Loucy (cell line): ENCODE measurements at regions not wholly inside any gene's neighbourhood (a gene's known extent, or its start where the extent isn't known, plus 50 kb on each side); places are given as distances from the start of the nearest gene placed in this dataset.

Source experiments
- H2AFZ ChIP-seq: fragments of 200-600 bp; sonication (generic); 2 replicates; pipeline ENCODE4 v1.6.0; 2016; ENCODE audit warnings: antibody characterized with exemption, mild to moderate bottlenecking, low read length, moderate library complexity
- H3F3A ChIP-seq: fragments of 200-600 bp; 2 replicates; pipeline ENCODE4 v1.6.0; 2016; ENCODE audit warnings: antibody characterized with exemption, low read depth, mild to moderate bottlenecking
- H3K27me3 ChIP-seq: fragments of 200-600 bp; sonication (generic); 2 replicates; pipeline ENCODE4 v1.6.1; 2014; ENCODE audit warnings: low read length, mild to moderate bottlenecking; ENCODE audit not compliant: insufficient read depth, poor library complexity, severe bottlenecking
- H3K36me3 ChIP-seq: fragments of 200-600 bp; sonication (generic); 2 replicates; pipeline ENCODE4 v1.6.1; 2016; ENCODE audit warnings: low read length; ENCODE audit not compliant: insufficient read depth
- H3K4me1 ChIP-seq: fragments of 200-600 bp; sonication (generic); 2 replicates; pipeline ENCODE4 v1.5.1; 2014; ENCODE audit warnings: low read length, mild to moderate bottlenecking; ENCODE audit not compliant: insufficient read depth, poor library complexity, severe bottlenecking
- H3K4me2 ChIP-seq: fragments of 200-600 bp; sonication (generic); 2 replicates; pipeline ENCODE4 v1.6.0; 2014; ENCODE audit warnings: antibody characterized with exemption, low read length, low read depth, mild to moderate bottlenecking; ENCODE audit not compliant: poor library complexity, severe bottlenecking
- H3K4me3 ChIP-seq: fragments of 200-600 bp; sonication (generic); 2 replicates; pipeline ENCODE4 v1.5.1; 2014; ENCODE audit warnings: low read length, mild to moderate bottlenecking, mixed read lengths; ENCODE audit not compliant: poor library complexity, severe bottlenecking
- H3K79me2 ChIP-seq: fragments of 200-600 bp; sonication (generic); 2 replicates; pipeline ENCODE4 v1.6.1; 2014; ENCODE audit warnings: low read length; ENCODE audit not compliant: insufficient read depth
- H3K9ac ChIP-seq: fragments of 200-600 bp; sonication (generic); 2 replicates; pipeline ENCODE4 v1.6.0; 2014; ENCODE audit warnings: mild to moderate bottlenecking, low read depth, low read length, moderate library complexity; ENCODE audit not compliant: poor library complexity, severe bottlenecking
- H3K9me2 ChIP-seq: fragments of 200-600 bp; sonication (generic); replicated peaks from 2 replicates; pipeline ENCODE4 v1.6.1; 2016; ENCODE audit warnings: low read depth, low read length, mixed read lengths
- H3K9me3 ChIP-seq: fragments of 200-600 bp; sonication (generic); 2 replicates; pipeline ENCODE4 v1.6.1; 2014; ENCODE audit warnings: mild to moderate bottlenecking, antibody characterized with exemption, low read length, low read depth; ENCODE audit not compliant: insufficient read depth
- H4K20me1 ChIP-seq: fragments of 200-600 bp; sonication (generic); 2 replicates; pipeline ENCODE4 v1.6.0; 2014; ENCODE audit warnings: antibody characterized with exemption, low read length, mild to moderate bottlenecking; ENCODE audit not compliant: insufficient read depth, poor library complexity, severe bottlenecking
- EZH2phosphoT487 ChIP-seq: fragments of 200-600 bp; IDR thresholded peaks from 2 replicates; pipeline ENCODE4 v1.6.1; 2018; ENCODE audit warnings: antibody characterized with exemption, mild to moderate bottlenecking, moderate library complexity, borderline replicate concordance
- TF ChIP-seq, protein P1 (sequence below): fragments of 200-600 bp; sonication (generic); conservative IDR thresholded peaks from 2 replicates; pipeline ENCODE4 v1.5.1; 2014; ENCODE audit warnings: mild to moderate bottlenecking, antibody characterized with exemption, low read length

DNA sequence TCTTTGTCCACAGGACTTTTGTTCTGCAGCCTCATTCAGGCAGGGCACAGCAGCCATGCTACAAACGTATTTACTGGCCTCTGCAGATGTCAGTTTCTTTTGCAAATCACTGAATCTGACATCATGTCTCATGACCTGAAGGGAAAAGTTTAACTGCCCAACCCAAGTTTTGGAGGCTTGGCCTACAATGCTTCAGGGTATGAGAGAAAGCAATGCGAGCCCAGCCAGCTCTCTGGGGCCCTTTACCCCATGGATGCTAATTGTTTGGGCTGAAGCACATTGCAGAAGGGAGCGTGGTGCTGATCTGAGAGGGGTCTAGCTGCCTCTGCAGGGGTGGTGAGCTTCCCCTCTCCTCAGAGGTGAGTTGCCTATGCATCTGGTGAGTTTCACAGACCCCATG, 179.9 kb upstream of the CXCL12 start:
- Histone ChIP-seq H3K36me3 (no peaks in the 10 kb centered on the region), H3K4me1 (no peaks in the 10 kb centered on the region), H2AFZ (no peak overlapping the region), H4K20me1 (no peaks in the 10 kb centered on the region), H3K79me2 (no peaks in the 10 kb centered on the region), H3K9me2 (no peaks in the 10 kb centered on the region), H3K9me3 (no peaks in the 10 kb centered on the region), H3K27me3 (no peaks in the 10 kb centered on the region), H3K4me2 (no peak overlapping the region), H3K9ac (no peak overlapping the region), H3F3A (no peaks in the 10 kb centered on the region), H3K4me3 (no peak overlapping the region)
- TF ChIP-seq, protein P1, sequence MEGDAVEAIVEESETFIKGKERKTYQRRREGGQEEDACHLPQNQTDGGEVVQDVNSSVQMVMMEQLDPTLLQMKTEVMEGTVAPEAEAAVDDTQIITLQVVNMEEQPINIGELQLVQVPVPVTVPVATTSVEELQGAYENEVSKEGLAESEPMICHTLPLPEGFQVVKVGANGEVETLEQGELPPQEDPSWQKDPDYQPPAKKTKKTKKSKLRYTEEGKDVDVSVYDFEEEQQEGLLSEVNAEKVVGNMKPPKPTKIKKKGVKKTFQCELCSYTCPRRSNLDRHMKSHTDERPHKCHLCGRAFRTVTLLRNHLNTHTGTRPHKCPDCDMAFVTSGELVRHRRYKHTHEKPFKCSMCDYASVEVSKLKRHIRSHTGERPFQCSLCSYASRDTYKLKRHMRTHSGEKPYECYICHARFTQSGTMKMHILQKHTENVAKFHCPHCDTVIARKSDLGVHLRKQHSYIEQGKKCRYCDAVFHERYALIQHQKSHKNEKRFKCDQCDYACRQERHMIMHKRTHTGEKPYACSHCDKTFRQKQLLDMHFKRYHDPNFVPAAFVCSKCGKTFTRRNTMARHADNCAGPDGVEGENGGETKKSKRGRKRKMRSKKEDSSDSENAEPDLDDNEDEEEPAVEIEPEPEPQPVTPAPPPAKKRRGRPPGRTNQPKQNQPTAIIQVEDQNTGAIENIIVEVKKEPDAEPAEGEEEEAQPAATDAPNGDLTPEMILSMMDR, result no peak
- TF ChIP-seq EZH2phosphoT487, result no peak

DNA sequence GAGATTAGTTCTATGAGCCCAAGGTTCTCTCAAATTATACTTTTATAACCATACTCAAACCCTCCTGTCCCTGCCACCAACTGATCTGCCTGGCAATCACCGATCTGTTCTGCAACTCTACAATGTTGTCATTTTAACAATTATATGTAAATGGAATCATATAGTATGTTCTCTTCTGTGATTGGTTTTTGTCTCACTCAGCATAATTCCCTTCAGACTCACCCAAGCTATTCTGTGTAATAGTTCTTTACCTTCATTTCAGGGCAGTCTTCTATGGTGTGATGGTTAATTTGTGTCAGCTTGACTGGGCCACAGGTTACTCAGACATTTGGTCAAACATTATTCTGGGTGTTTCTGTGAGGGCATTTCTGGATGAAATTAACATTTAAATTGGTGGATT, 181.9 kb upstream of the CXCL12 start:
- H3K4me2 ChIP-seq, result no peak overlapping the region

DNA sequence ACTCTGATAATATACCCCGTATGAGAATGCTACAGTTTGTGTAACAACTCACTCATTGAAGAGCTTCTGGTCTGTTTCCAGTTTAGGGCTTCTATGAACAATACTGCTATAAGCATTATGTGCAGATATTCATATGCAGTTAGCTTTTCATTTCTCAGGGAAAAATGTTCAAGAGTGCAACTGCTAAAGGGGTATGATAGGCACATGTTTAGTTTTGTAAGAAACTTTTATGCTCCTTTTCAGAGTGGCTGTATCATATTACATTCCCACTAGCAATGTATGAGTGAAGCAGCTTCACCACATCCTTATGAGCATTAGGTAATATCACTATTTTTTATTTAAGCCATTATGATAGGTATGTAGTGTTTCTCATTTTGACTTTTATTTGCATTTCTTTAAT, 182.6 kb upstream of the CXCL12 start:
- H3K9me2 ChIP-seq, result no peaks in the 10 kb centered on the region
- H2AFZ ChIP-seq, result no peak overlapping the region
- H3K27me3 ChIP-seq, result no peaks in the 10 kb centered on the region

More for the DNA sequence above, 181.9 kb upstream of the CXCL12 start:
- no peaks in the 10 kb centered on the region for H4K20me1 ChIP-seq
- no peaks in the 10 kb centered on the region for H3K27me3 ChIP-seq
- TF ChIP-seq, protein P1, result no peak
- TF ChIP-seq EZH2phosphoT487, result no peak
- no peaks in the 10 kb centered on the region for H3F3A ChIP-seq
- no peaks in the 10 kb centered on the region for H3K9me2 ChIP-seq
- no peaks in the 10 kb centered on the region for H3K4me1 ChIP-seq
- no peaks in the 10 kb centered on the region for H3K36me3 ChIP-seq
- H3K9ac ChIP-seq, result no peak overlapping the region
- no peak overlapping the region for H2AFZ ChIP-seq
- no peak overlapping the region for H3K4me3 ChIP-seq
- H3K9me3 ChIP-seq, result no peaks in the 10 kb centered on the region
- no peaks in the 10 kb centered on the region for H3K79me2 ChIP-seq

More for the DNA sequence above, 182.6 kb upstream of the CXCL12 start:
- H3K36me3 ChIP-seq, result no peaks in the 10 kb centered on the region
- H3K79me2 ChIP-seq, result no peaks in the 10 kb centered on the region
- no peaks in the 10 kb centered on the region for H3K9me3 ChIP-seq
- no peak overlapping the region for H3K4me2 ChIP-seq
- no peak overlapping the region for H3K9ac ChIP-seq
- no peak overlapping the region for H3K4me3 ChIP-seq
- H4K20me1 ChIP-seq, result no peaks in the 10 kb centered on the region
- H3F3A ChIP-seq, result no peaks in the 10 kb centered on the region
- no peaks in the 10 kb centered on the region for H3K4me1 ChIP-seq
- TF ChIP-seq EZH2phosphoT487, result no peak
- TF ChIP-seq, protein P1, result no peak
